Lung (tissue), 11 donors: ENCODE measurements at regions not wholly inside any gene's neighbourhood (a gene's known extent, or its start where the extent isn't known, plus 50 kb on each side); places are given as distances from the start of the nearest gene placed in this dataset.

Experiments
- ATAC-seq: fragments of 200-7000 bp; cut with Tn5 transposase; one replicate; pipeline ENCODE4 v1.9.1; 2020; ENCODE audit warnings: moderate number of reproducible peaks; ENCODE audit not compliant: insufficient read depth, low FRiP score
- DNase-seq, 3 donors: peaks; one replicate each; pipeline ENCODE4 v3.0.0-alpha.2; 2013 to 2017
- H3K27ac ChIP-seq, 2 donors: one replicate each; pipeline ENCODE4 v1.5.1; 2013; ENCODE audit warnings: mild to moderate bottlenecking in 2 of 2, moderate library complexity in 2 of 2, control low read depth in 1 of 2, inconsistent platforms in 1 of 2, low read depth in 1 of 2, low read length in 1 of 2
- H3K27me3 ChIP-seq, 3 donors: one replicate each; pipeline ENCODE4 v1.5.1; 2013; ENCODE audit warnings: low read length in 2 of 3; ENCODE audit not compliant: control insufficient read depth in 3 of 3, insufficient read depth in 3 of 3
- H3K36me3 ChIP-seq, 4 donors: one replicate each; pipeline ENCODE4 v1.5.1; 2013; ENCODE audit warnings: low read length in 4 of 4, mild to moderate bottlenecking in 1 of 4, moderate library complexity in 1 of 4; ENCODE audit not compliant: control insufficient read depth in 4 of 4, insufficient read depth in 4 of 4
- H3K4me1 ChIP-seq, 5 donors: one replicate each; pipeline ENCODE4 v1.5.1; 2013; ENCODE audit warnings: low read length in 5 of 5, mild to moderate bottlenecking in 2 of 5, moderate library complexity in 1 of 5; ENCODE audit not compliant: control insufficient read depth in 5 of 5, insufficient read depth in 5 of 5
- H3K4me3 ChIP-seq: one replicate; pipeline ENCODE4 v1.5.1; 2013; ENCODE audit warnings: mild to moderate bottlenecking, control low read depth, moderate library complexity
- H3K9ac ChIP-seq, 2 donors: one replicate each; pipeline ENCODE4 v1.5.1; 2013; ENCODE audit warnings: low read length in 2 of 2, control low read depth in 1 of 2; ENCODE audit not compliant: insufficient read depth in 1 of 2
- H3K9me3 ChIP-seq, 4 donors: one replicate each; pipeline ENCODE4 v1.5.1; 2013; ENCODE audit warnings: low read length in 3 of 4, mild to moderate bottlenecking in 1 of 4, moderate library complexity in 1 of 4; ENCODE audit not compliant: control insufficient read depth in 4 of 4, insufficient read depth in 3 of 4
- WGBS, 2 donors: extraction: QIAGEN DNeasy Blood & Tissue Kit; methylation state at CpG; one replicate each; pipeline ENCODE4 v1.1.7; 2013; 5-methylcytosine and 5-hydroxymethylcytosine counted together
- TF ChIP-seq, protein P1 (sequence below): IDR thresholded peaks from 2 replicates; pipeline ENCODE4 v1.5.1; 2012; ENCODE audit warnings: mild to moderate bottlenecking; ENCODE audit errors: control extremely low read depth, extremely low read depth
- donor health status: control.
- donor health status: control.
- donor health status: Bipolar disorder and iron deficiency.
- donor health status: healthy.
- donor health status: DM: yes; HTN: yes; CAD: no.

DNA sequence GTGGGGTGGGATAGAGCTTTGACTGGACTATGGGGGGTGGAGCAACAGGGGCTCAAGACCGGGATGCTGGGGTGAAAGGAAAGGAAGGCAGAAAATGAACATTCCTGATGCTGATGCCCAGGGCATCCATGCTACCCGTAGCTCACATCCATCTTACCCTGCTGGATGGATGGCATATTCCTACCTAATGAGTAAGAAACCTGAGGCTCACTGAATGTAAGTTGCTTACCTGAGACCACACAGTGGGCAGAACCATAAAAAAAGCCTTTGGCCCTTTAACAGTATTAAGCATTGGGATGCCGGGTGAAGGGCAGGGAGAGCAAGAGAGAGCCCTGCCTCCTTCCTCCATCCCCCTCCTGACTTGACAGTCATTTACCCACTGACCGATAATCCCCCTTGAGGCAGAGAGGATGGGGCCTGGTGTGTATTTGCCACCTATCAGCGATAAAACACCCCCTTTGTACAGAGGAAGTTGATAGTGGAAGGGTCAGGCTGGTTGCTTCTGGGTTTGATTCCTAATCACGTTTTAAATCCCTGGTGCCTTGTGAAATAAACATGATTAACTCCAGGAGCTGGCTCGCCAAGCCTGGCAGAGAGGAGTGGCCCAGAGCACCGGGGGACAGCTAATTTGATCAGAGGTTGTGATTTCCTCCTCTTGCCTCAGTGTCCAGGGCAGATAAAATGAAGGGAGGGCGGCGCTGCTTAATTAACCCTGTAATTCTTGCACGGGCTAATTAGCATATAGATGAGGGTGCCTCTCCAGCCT lies 105.9 kb upstream of the HS6ST1 start:
- ATAC-seq (no peak), DNase-seq (peak; percentile 20 to 72 (median 56))
- peak overlapping the region in 1 of 2 donors; percentile 62 for H3K9ac ChIP-seq
- peaks cover 0 to 11% (median 4%) of the 10 kb centered on the region in 4 donors for H3K9me3 ChIP-seq
- no peaks in the 10 kb centered on the region for H3K36me3 ChIP-seq
- peaks cover 0 to 45% (median 30%) of the 10 kb centered on the region in 5 donors for H3K4me1 ChIP-seq
- H3K27me3 ChIP-seq = no peaks in the 10 kb centered on the region
- H3K27ac ChIP-seq = no peak overlapping the region
- H3K4me3 ChIP-seq = no peak overlapping the region
- TF ChIP-seq, protein P1, sequence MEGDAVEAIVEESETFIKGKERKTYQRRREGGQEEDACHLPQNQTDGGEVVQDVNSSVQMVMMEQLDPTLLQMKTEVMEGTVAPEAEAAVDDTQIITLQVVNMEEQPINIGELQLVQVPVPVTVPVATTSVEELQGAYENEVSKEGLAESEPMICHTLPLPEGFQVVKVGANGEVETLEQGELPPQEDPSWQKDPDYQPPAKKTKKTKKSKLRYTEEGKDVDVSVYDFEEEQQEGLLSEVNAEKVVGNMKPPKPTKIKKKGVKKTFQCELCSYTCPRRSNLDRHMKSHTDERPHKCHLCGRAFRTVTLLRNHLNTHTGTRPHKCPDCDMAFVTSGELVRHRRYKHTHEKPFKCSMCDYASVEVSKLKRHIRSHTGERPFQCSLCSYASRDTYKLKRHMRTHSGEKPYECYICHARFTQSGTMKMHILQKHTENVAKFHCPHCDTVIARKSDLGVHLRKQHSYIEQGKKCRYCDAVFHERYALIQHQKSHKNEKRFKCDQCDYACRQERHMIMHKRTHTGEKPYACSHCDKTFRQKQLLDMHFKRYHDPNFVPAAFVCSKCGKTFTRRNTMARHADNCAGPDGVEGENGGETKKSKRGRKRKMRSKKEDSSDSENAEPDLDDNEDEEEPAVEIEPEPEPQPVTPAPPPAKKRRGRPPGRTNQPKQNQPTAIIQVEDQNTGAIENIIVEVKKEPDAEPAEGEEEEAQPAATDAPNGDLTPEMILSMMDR = no peak
- 69 to 75% methylated on average over 11 of the region's 11 CpGs for WGBS, 2 donors

GRCh38 chr2:128425216-128425615 lies 106.5 kb upstream of the HS6ST1 start:
- Histone ChIP-seq H3K9me3 (peaks cover 0 to 11% (median 4%) of the 10 kb centered on the region in 4 donors), H3K27me3 (no peaks in the 10 kb centered on the region), H3K36me3 (no peaks in the 10 kb centered on the region), H3K27ac (no peak overlapping the region), H3K9ac (no peak overlapping the region), H3K4me3 (no peak overlapping the region), H3K4me1 (peaks cover 0 to 45% (median 30%) of the 10 kb centered on the region in 5 donors)
- 91 to 92% methylated on average over 8 of the region's 8 CpGs for WGBS, 2 donors
- ATAC-seq (no peak), DNase-seq (peak; percentile 14 to 63 (median 42))
- TF ChIP-seq, protein P1 = no peak

DNA sequence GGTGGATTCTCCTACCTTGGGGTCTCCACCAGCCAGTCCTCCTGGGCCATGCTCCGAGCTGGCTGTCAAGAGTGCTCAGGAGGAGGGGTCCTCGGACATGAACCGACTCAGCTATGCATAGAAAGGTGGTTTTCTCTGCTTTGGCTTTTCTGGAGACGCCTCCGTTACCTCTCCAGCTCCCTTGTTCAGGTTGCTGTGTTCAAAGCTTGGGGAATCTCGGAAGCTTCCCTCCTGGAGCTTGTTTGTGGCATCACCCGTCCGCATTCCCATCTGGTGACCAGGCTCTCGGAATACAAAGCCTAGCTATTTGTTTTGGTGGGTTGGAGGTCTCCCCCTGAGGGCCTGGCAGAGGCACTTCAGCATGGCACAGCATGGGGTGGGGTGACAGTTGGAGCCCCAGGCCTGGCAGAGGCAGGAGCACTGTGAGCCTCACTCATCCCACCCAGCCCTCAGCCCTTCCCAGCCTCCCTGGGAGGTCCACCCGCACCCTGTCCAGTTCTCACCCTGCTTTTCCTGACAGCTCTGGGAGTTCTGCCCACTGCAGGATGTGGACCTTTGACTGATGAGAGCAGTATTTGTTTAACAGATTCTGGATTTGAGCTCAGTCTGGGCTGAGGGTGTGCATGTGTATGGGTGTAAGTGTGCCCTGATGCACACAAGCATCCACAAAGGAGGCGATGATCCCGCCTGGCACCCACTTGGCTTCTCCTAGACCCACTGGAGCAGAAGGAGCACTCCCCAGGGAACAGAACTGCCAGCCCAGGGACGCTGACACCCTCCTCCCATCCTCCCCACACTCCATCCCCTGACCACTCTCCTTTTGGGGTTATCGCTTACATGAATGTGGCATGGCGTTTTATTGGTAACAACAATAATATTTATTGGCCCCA lies 107.3 kb upstream of the HS6ST1 start:
- peaks cover 0 to 45% (median 30%) of the 10 kb centered on the region in 5 donors for H3K4me1 ChIP-seq
- no peaks in the 10 kb centered on the region for H3K36me3 ChIP-seq
- peak; percentile 92 to 97 (median 97) for DNase-seq
- ATAC-seq = no peak
- WGBS, 2 donors = 77 to 90% methylated on average over 15 of the region's 15 CpGs
- no peak overlapping the region for H3K4me3 ChIP-seq
- H3K27ac ChIP-seq = no peak overlapping the region
- no peak overlapping the region for H3K9ac ChIP-seq
- peaks cover 0 to 11% (median 4%) of the 10 kb centered on the region in 4 donors for H3K9me3 ChIP-seq
- H3K27me3 ChIP-seq = no peaks in the 10 kb centered on the region
- TF ChIP-seq, protein P1 = no peak
